HEK293 (cell line): ENCODE measurements at regions not wholly inside any gene's neighbourhood (a gene's known extent, or its start where the extent isn't known, plus 50 kb on each side); places are given as distances from the start of the nearest gene placed in this dataset.

Source experiments
- HIC1 ChIP-seq: fragments of 450-650 bp; formaldehyde crosslinking; IDR thresholded peaks from 2 replicates; pipeline ENCODE4 v1.5.1; 2016; ENCODE audit warnings: missing biosample characterization, missing genetic modification characterization
- KLF8 ChIP-seq: fragments of 450-650 bp; formaldehyde crosslinking; IDR thresholded peaks from 2 replicates; pipeline ENCODE4 v1.5.1; 2016; ENCODE audit warnings: missing biosample characterization, missing genetic modification characterization
- PRDM1 ChIP-seq: fragments of 450-650 bp; formaldehyde crosslinking; IDR thresholded peaks from 2 replicates; pipeline ENCODE4; 2016; ENCODE audit warnings: missing biosample characterization, missing genetic modification characterization
- REST ChIP-seq: fragments of 450-650 bp; formaldehyde crosslinking; IDR thresholded peaks from 2 replicates; pipeline ENCODE4 v1.5.1; 2016; ENCODE audit warnings: missing biosample characterization, missing genetic modification characterization
- ZNF701 ChIP-seq: fragments of 450-650 bp; formaldehyde crosslinking; IDR thresholded peaks from 2 replicates; pipeline ENCODE4 v1.5.1; 2016; ENCODE audit warnings: missing biosample characterization, missing genetic modification characterization
- ZNF76 ChIP-seq: fragments of 450-650 bp; formaldehyde crosslinking; IDR thresholded peaks from 2 replicates; pipeline ENCODE4; 2016; ENCODE audit warnings: low read depth, missing biosample characterization, missing genetic modification characterization, borderline replicate concordance
- TF ChIP-seq, protein P1 (sequence below): fragments of 450-650 bp; formaldehyde crosslinking; IDR thresholded peaks from 2 replicates; pipeline ENCODE4 v1.5.1; 2016; ENCODE audit warnings: missing biosample characterization, missing genetic modification characterization

DNA sequence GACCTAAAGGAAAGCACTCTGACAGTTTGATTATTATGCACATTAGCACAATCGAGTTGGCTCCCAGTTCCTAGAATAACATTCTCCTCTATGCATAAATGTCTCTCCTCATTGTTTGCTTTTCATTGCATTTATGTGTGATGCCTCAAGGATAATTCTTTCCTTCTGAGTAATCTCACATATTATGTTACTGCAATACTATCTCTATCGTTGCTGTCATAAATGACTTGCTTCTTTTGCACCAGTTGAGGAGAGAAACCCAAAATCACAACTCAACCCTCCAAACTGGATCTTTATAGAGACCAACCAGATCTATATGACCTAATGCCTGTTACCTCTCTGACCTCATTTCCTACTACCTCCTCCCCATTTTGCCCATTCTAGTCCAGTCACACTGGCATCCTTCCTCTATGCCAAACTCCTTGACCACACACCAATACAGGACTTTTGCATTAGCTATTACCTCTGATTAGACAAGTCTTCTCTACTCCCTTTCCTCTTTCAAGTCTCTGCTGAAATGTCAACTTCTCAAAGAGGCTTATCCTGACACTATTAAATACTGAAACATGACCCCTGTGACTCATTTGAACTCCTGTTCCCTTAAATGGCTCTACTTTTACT lies 1026.0 kb downstream of the TUSC7 start:
- TF ChIP-seq, protein P1, sequence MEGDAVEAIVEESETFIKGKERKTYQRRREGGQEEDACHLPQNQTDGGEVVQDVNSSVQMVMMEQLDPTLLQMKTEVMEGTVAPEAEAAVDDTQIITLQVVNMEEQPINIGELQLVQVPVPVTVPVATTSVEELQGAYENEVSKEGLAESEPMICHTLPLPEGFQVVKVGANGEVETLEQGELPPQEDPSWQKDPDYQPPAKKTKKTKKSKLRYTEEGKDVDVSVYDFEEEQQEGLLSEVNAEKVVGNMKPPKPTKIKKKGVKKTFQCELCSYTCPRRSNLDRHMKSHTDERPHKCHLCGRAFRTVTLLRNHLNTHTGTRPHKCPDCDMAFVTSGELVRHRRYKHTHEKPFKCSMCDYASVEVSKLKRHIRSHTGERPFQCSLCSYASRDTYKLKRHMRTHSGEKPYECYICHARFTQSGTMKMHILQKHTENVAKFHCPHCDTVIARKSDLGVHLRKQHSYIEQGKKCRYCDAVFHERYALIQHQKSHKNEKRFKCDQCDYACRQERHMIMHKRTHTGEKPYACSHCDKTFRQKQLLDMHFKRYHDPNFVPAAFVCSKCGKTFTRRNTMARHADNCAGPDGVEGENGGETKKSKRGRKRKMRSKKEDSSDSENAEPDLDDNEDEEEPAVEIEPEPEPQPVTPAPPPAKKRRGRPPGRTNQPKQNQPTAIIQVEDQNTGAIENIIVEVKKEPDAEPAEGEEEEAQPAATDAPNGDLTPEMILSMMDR (tag by site-specific recombination): no peak
- TF ChIP-seq KLF8 (tag by site-specific recombination): no peak; the same call in 1 of the 2 replicates
- no peak for TF ChIP-seq ZNF701 (tag by site-specific recombination)
- TF ChIP-seq ZNF76: no peak
- TF ChIP-seq REST (tag by site-specific recombination): no peak
- peak; percentile 57; the same call in 1 of the 2 replicates for TF ChIP-seq HIC1 (tag by site-specific recombination)
- no peak for TF ChIP-seq PRDM1
